ENCODE measurements at regions not wholly inside any gene's neighbourhood (a gene's known extent, or its start where the extent isn't known, plus 50 kb on each side); places are given as distances from the start of the nearest gene placed in this dataset.

DNA sequence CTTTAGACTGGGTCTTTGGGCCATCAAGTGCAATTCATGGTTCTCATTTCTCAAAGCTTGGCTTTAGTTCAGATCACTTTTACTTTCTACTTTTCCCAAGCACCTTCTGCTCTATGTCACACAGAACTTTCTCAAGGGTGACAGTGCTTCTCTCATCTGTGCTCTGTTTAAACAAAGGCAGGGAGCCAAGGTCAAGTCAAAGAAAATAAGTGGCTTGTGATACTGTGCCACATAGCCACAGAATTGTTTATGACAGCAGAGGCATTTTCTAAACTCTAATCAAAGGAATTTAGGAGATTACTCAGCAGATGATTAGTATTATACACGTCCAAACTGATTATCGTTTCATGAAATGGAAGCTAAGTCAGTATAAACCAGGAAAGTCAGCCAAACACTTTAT is 348.0 kb downstream of the HDGFL1 start:
- no peak overlapping the region for H3K27ac ChIP-seq
- intact Hi-C loops (cut with DNase I) = no loop called here
- TF ChIP-seq, protein P1, sequence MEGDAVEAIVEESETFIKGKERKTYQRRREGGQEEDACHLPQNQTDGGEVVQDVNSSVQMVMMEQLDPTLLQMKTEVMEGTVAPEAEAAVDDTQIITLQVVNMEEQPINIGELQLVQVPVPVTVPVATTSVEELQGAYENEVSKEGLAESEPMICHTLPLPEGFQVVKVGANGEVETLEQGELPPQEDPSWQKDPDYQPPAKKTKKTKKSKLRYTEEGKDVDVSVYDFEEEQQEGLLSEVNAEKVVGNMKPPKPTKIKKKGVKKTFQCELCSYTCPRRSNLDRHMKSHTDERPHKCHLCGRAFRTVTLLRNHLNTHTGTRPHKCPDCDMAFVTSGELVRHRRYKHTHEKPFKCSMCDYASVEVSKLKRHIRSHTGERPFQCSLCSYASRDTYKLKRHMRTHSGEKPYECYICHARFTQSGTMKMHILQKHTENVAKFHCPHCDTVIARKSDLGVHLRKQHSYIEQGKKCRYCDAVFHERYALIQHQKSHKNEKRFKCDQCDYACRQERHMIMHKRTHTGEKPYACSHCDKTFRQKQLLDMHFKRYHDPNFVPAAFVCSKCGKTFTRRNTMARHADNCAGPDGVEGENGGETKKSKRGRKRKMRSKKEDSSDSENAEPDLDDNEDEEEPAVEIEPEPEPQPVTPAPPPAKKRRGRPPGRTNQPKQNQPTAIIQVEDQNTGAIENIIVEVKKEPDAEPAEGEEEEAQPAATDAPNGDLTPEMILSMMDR (IDR thresholded peaks at IDR 0.05) = no peak
- TF ChIP-seq POLR2A (IDR thresholded peaks at IDR 0.05) = no peak
- H3K4me3 ChIP-seq = no peak overlapping the region
- H3K36me3 ChIP-seq = no peaks in the 10 kb centered on the region
- no peaks in the 10 kb centered on the region for H3K9me3 ChIP-seq
- ATAC-seq (no peak), DNase-seq (no peak)
- WGBS (ENCODE audit: insufficient coverage, low coverage, low lambda C conversion rate, missing lambda C conversion rate) = 63% methylated on average over 2 of the region's 2 CpGs
- H3K27me3 ChIP-seq = no peaks in the 10 kb centered on the region
- peaks cover 0 to 4% (median 0%) of the 10 kb centered on the region in 4 donors for H3K4me1 ChIP-seq

DNA sequence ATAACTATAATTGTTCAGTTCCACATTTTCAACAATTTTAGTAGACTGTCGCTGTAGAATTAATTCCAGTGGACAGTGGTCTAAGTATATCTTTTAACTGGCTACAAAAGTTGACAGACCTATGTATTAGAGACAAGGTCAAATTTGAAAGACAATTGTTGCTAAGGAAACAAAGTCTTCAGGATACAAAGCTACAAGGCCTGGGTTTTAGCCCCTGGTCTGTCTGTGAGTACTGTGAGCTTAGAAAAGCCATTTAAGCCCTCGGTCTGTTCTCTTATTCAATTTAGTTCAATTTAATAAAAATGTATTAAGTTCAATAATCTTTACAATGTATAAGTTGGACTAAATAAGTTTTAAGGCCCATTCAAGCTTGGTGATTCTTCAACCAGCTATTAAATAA is 352.5 kb downstream of the HDGFL1 start:
- intact Hi-C loops (cut with DNase I) = no loop called here
- no peak for TF ChIP-seq POLR2A (IDR thresholded peaks at IDR 0.05)
- TF ChIP-seq, protein P1 (IDR thresholded peaks at IDR 0.05) = no peak
- H3K9me3 ChIP-seq = no peaks in the 10 kb centered on the region
- DNase-seq (no peak), ATAC-seq (no peak)
- peaks cover 0 to 4% (median 0%) of the 10 kb centered on the region in 4 donors for H3K4me1 ChIP-seq
- no peak overlapping the region for H3K27ac ChIP-seq
- H3K4me3 ChIP-seq = no peak overlapping the region
- no peaks in the 10 kb centered on the region for H3K27me3 ChIP-seq
- 58% methylated on average over 2 of the region's 2 CpGs for WGBS (ENCODE audit: insufficient coverage, low coverage, low lambda C conversion rate, missing lambda C conversion rate)
- no peaks in the 10 kb centered on the region for H3K36me3 ChIP-seq

DNA sequence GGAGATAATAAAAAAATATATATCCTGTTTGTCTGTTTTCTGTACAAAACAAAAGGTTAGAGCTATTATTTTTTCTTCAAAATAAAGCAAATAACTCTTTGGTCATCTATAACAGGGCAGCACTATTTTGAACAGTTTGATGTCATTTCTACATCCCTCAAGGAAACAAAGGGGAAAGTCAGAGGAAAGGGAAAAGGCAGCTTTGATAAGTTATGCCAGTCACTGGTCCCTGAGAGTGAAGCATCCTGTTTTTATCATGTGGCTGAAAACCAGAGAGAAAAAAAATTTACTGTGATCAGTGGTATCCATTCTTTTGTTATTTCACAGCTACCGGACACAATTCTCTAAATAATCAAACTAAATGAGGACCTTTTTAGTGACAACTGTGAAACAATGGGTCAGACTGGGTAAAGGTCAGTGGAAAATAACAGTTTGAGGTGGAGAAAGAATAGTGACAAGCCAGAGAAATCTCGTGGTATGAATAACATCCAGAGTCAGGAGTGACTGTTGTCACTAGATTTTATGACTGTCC is 356.0 kb downstream of the HDGFL1 start:
- no peak overlapping the region for H3K4me3 ChIP-seq
- H3K9me3 ChIP-seq = no peaks in the 10 kb centered on the region
- ATAC-seq = peak; percentile 51 to 88 (median 68)
- no peaks in the 10 kb centered on the region for H3K27me3 ChIP-seq
- TF ChIP-seq, protein P1 (IDR thresholded peaks at IDR 0.05) = no peak
- no peak for TF ChIP-seq POLR2A (IDR thresholded peaks at IDR 0.05)
- H3K27ac ChIP-seq = no peak overlapping the region
- intact Hi-C loops (cut with DNase I) = no loop called here
- no peak for DNase-seq
- no peaks in the 10 kb centered on the region for H3K4me1 ChIP-seq
- WGBS (ENCODE audit: insufficient coverage, low coverage, low lambda C conversion rate, missing lambda C conversion rate) = 37% methylated on average over 2 of the region's 2 CpGs
- H3K36me3 ChIP-seq = no peaks in the 10 kb centered on the region

DNA sequence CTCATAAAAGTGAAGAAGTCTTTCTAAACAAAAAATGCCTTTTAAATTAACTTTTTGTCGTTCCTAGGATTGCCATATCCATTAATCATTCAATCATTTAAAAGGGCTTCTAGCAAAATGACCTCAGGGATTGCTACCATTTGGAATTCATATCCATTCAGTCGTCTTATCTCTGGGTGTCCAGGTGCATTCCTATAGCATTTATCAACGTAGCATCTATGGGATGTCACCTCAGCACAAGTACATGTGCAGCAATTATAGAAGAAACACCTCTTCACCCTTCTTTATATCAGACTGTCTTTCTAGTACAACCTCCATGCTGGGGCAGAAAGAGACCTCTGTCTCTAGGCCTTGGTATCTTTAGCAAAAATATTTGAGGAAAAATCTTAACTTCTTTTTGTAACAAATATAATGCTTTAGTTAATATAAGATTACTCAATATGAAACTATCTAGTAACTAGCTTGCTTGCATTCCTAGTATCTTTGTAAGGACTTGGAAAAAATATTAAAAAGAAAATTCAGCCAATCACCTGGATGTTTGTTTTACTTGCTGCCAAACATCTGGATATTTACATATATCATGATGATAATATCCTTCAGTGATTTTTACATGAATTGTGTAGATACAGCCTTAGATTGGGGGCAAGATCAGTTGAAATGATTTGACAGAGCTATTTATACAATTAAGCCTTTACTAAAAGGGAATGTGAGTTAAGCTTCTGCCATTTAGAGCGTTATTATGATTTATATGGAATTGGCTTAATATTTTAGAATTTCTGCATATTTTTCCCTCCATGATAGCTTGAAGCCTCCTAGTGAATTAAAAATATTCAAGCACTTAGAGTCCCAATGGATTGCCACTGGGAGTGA is 356.8 kb downstream of the HDGFL1 start:
- Histone ChIP-seq H3K4me3 (no peak overlapping the region), H3K4me1 (no peaks in the 10 kb centered on the region), H3K9me3 (no peaks in the 10 kb centered on the region), H3K27ac (no peak overlapping the region), H3K36me3 (no peaks in the 10 kb centered on the region), H3K27me3 (no peaks in the 10 kb centered on the region)
- DNase-seq (no peak), ATAC-seq (no peak)
- intact Hi-C loops (cut with DNase I) = no loop called here
- TF ChIP-seq POLR2A (IDR thresholded peaks at IDR 0.05) = no peak
- TF ChIP-seq, protein P1 (IDR thresholded peaks at IDR 0.05) = no peak
- WGBS (ENCODE audit: insufficient coverage, low coverage, low lambda C conversion rate, missing lambda C conversion rate) = 30% methylated on average over 4 of the region's 4 CpGs

All from right lobe of liver (tissue), 6 donors.